WTC11 (cell line): ENCODE measurements at regions not wholly inside any gene's neighbourhood (a gene's known extent, or its start where the extent isn't known, plus 50 kb on each side); places are given as distances from the start of the nearest gene placed in this dataset.
A peak's percentile ranks its signal among the peaks of the same experiment; 100 is the strongest.

Source experiments
- ATAC-seq: fragments of 200-7000 bp; cut with Tn5 transposase; 2 replicates; pipeline ENCODE4 v1.10.0; 2021; ENCODE audit warnings: mild to moderate bottlenecking, moderate library complexity
- CTCF ChIA-PET: fragments of 300-600 bp; sonication (Branson Sonifier 250); formaldehyde crosslinking; loops from one replicate; lab custom pipeline; 2021; ENCODE audit warnings: antibody characterized with exemption; lab: Charles Lee
- POLR2A ChIA-PET: fragments of 350-600 bp; sonication (Branson Sonifier 250); formaldehyde crosslinking; loops from one replicate; lab custom pipeline; 2021; ENCODE audit warnings: antibody characterized with exemption; lab: Charles Lee
- DNase-seq: peaks from one replicate; pipeline ENCODE4 v3.0.0; 2021; ENCODE audit warnings: low spot score
- H3K27ac Mint-ChIP-seq: 2 replicates; pipeline ENCODE4 v1.8.0; 2021; ENCODE audit warnings: mixed read lengths
- H3K27me3 Mint-ChIP-seq: 2 replicates; pipeline ENCODE4 v1.8.0; 2021; ENCODE audit warnings: low read depth, mild to moderate bottlenecking, moderate library complexity, mixed read lengths
- H3K36me3 Mint-ChIP-seq: 2 replicates; pipeline ENCODE4 v1.8.0; 2021; ENCODE audit warnings: mixed read lengths
- H3K4me1 Mint-ChIP-seq: 2 replicates; pipeline ENCODE4 v1.8.0; 2022; ENCODE audit warnings: mixed read lengths
- H3K4me3 Mint-ChIP-seq: 2 replicates; pipeline ENCODE4 v1.8.0; 2021; ENCODE audit warnings: mild to moderate bottlenecking, moderate library complexity, mixed read lengths
- H3K9me3 Mint-ChIP-seq: 2 replicates; pipeline ENCODE4 v1.8.0; 2021; ENCODE audit warnings: mixed read lengths
- CREM ChIP-seq: sonication (generic); formaldehyde crosslinking; IDR thresholded peaks from 2 replicates; pipeline ENCODE4 v1.8.1; 2022; ENCODE audit warnings: mild to moderate bottlenecking, missing genetic modification reagents, moderate library complexity
- EMX1 ChIP-seq: fragments of 250-450 bp; sonication (Bioruptor Pico); IDR thresholded peaks from 2 replicates; pipeline ENCODE4 v1.8.0; 2021; ENCODE audit warnings: mild to moderate bottlenecking
- ESRRA ChIP-seq: sonication (generic); formaldehyde crosslinking; IDR thresholded peaks from 2 replicates; pipeline ENCODE4 v1.8.1; 2022; ENCODE audit warnings: mild to moderate bottlenecking, missing genetic modification reagents, borderline replicate concordance
- GTF2I ChIP-seq: fragments of 250-450 bp; sonication (Bioruptor Pico); conservative IDR thresholded peaks from 2 replicates; pipeline ENCODE4 v1.4.0; 2021; ENCODE audit warnings: mild to moderate bottlenecking
- NFATC4 ChIP-seq: fragments of 250-450 bp; sonication (Bioruptor Pico); IDR thresholded peaks from 2 replicates; pipeline ENCODE4 v1.9.0; 2021; ENCODE audit warnings: mild to moderate bottlenecking
- NR1H2 ChIP-seq: sonication (generic); formaldehyde crosslinking; IDR thresholded peaks from 2 replicates; pipeline ENCODE4 v1.9.0; 2021; ENCODE audit warnings: mild to moderate bottlenecking, moderate library complexity, missing genetic modification reagents
- NR3C1 ChIP-seq: sonication (generic); formaldehyde crosslinking; conservative IDR thresholded peaks from 2 replicates; pipeline ENCODE4 v1.8.1; 2023; ENCODE audit warnings: low read depth, mild to moderate bottlenecking, missing genetic modification reagents
- PRRX2 ChIP-seq: fragments of 250-450 bp; sonication (Bioruptor Pico); IDR thresholded peaks from 2 replicates; pipeline ENCODE4 v1.8.0; 2021; ENCODE audit warnings: mild to moderate bottlenecking
- SMAD3 ChIP-seq: sonication (generic); formaldehyde crosslinking; IDR thresholded peaks from 2 replicates; pipeline ENCODE4 v1.8.0; 2022; ENCODE audit warnings: missing genetic modification reagents, mild to moderate bottlenecking, borderline replicate concordance
- ZNF121 ChIP-seq: sonication (generic); formaldehyde crosslinking; IDR thresholded peaks from 2 replicates; pipeline ENCODE4 v1.8.0; 2023; ENCODE audit warnings: missing genetic modification reagents
- ZNF423 ChIP-seq: fragments of 250-450 bp; sonication (Bioruptor Pico); IDR thresholded peaks from 2 replicates; pipeline ENCODE4 v2.1.2; 2022; ENCODE audit warnings: mild to moderate bottlenecking, moderate library complexity
- TF ChIP-seq, protein P1 (sequence below): sonication (generic); formaldehyde crosslinking; IDR thresholded peaks from 2 replicates; pipeline ENCODE4 v1.8.1; 2023; ENCODE audit warnings: mild to moderate bottlenecking, missing genetic modification reagents, moderate library complexity
- TF ChIP-seq, protein P2 (sequence below): sonication (generic); formaldehyde crosslinking; IDR thresholded peaks from 2 replicates; pipeline ENCODE4 v1.8.0; 2022; ENCODE audit warnings: mild to moderate bottlenecking, missing genetic modification reagents
- TF ChIP-seq, protein P3 (sequence below): fragments of 250-450 bp; sonication (Bioruptor Pico); IDR thresholded peaks from 2 replicates; pipeline ENCODE4 v2.1.2; 2022; ENCODE audit warnings: mild to moderate bottlenecking, moderate library complexity
- TF ChIP-seq, protein P4 (sequence below): sonication (generic); formaldehyde crosslinking; IDR thresholded peaks from 2 replicates; pipeline ENCODE4 v1.8.1; 2022; ENCODE audit warnings: missing genetic modification reagents, borderline replicate concordance
- TF ChIP-seq, protein P5 (sequence below): fragments of 250-450 bp; sonication (Bioruptor Pico); IDR thresholded peaks from 2 replicates; pipeline ENCODE4 v1.9.0; 2021; ENCODE audit warnings: mild to moderate bottlenecking, borderline replicate concordance
- TF ChIP-seq, protein P6 (sequence below): fragments of 250-450 bp; sonication (Bioruptor Pico); IDR thresholded peaks from 2 replicates; pipeline ENCODE4 v1.8.0; 2021; ENCODE audit warnings: mild to moderate bottlenecking
- TF ChIP-seq, protein P7 (sequence below): fragments of 250-450 bp; sonication (Bioruptor Pico); IDR thresholded peaks from 2 replicates; pipeline ENCODE4 v1.9.0; 2021; ENCODE audit warnings: moderate library complexity, mild to moderate bottlenecking, inconsistent platforms, borderline replicate concordance
- TF ChIP-seq, protein P8 (sequence below): fragments of 250-450 bp; sonication (Bioruptor Pico); IDR thresholded peaks from 2 replicates; pipeline ENCODE4 v1.9.0; 2021; ENCODE audit warnings: mild to moderate bottlenecking
- TF ChIP-seq, protein P9 (sequence below): sonication (generic); formaldehyde crosslinking; conservative IDR thresholded peaks from 2 replicates; pipeline ENCODE4 v1.8.1; 2023; ENCODE audit warnings: mild to moderate bottlenecking, low read depth, missing genetic modification reagents, moderate library complexity

DNA sequence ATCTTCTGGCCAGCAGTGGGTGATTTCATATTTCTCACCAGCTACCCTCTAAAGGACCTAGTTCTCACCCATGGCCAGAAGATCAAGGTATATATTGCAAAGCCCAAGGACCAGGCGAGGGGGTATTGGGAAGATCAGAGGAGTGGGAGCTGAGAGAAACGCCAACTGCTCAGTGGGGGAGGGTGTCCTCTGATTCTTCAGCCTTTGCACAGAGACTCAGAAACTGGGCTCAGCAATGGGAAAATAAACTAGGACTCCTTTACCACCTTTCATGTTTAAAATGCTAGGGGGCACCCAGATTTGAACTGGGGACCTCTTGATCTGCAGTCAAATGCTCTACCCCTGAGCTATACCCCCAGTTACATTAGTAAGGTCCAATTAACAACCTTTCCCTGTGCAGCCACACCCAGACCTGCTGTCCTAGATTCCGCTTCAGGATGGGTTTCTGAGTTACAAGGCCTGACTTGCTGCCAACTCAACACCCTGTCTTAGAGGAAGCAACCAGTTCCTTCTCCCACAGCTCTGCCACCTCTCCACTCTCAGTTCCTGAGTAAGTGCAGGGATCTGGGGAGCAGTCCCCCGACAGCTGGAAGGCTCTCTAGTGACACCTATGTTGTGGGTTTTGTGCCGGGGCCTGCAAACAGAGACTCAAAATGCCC lies 93.5 kb downstream of the ZNF783 start:
- ATAC-seq: peak; percentile 96
- TF ChIP-seq, protein P1, sequence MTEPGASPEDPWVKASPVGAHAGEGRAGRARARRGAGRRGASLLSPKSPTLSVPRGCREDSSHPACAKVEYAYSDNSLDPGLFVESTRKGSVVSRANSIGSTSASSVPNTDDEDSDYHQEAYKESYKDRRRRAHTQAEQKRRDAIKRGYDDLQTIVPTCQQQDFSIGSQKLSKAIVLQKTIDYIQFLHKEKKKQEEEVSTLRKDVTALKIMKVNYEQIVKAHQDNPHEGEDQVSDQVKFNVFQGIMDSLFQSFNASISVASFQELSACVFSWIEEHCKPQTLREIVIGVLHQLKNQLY (CRISPR knock-in tag): no peak
- TF ChIP-seq GTF2I (CRISPR knock-in tag): peak; percentile 73
- peak; percentile 74; the same call in 1 of the 2 replicates for TF ChIP-seq NFATC4 (CRISPR knock-in tag)
- no peak for TF ChIP-seq NR1H2 (CRISPR knock-in tag)
- TF ChIP-seq, protein P2, sequence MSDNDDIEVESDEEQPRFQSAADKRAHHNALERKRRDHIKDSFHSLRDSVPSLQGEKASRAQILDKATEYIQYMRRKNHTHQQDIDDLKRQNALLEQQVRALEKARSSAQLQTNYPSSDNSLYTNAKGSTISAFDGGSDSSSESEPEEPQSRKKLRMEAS: 0 out of 2 replicates have a peak, but pooled peaks have one; percentile 26
- TF ChIP-seq, protein P3, sequence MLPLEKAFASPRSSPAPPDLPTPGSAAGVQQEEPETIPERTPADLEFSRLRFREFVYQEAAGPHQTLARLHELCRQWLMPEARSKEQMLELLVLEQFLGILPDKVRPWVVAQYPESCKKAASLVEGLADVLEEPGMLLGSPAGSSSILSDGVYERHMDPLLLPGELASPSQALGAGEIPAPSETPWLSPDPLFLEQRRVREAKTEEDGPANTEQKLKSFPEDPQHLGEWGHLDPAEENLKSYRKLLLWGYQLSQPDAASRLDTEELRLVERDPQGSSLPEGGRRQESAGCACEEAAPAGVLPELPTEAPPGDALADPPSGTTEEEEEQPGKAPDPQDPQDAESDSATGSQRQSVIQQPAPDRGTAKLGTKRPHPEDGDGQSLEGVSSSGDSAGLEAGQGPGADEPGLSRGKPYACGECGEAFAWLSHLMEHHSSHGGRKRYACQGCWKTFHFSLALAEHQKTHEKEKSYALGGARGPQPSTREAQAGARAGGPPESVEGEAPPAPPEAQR (CRISPR knock-in tag): peak; percentile 81; the same call in 1 of the 2 replicates
- TF ChIP-seq, protein P4, sequence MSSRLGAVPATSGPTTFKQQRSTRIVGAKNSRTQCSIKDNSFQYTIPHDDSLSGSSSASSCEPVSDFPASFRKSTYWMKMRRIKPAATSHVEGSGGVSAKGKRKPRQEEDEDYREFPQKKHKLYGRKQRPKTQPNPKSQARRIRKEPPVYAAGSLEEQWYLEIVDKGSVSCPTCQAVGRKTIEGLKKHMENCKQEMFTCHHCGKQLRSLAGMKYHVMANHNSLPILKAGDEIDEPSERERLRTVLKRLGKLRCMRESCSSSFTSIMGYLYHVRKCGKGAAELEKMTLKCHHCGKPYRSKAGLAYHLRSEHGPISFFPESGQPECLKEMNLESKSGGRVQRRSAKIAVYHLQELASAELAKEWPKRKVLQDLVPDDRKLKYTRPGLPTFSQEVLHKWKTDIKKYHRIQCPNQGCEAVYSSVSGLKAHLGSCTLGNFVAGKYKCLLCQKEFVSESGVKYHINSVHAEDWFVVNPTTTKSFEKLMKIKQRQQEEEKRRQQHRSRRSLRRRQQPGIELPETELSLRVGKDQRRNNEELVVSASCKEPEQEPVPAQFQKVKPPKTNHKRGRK (CRISPR knock-in tag): no peak
- TF ChIP-seq, protein P5, sequence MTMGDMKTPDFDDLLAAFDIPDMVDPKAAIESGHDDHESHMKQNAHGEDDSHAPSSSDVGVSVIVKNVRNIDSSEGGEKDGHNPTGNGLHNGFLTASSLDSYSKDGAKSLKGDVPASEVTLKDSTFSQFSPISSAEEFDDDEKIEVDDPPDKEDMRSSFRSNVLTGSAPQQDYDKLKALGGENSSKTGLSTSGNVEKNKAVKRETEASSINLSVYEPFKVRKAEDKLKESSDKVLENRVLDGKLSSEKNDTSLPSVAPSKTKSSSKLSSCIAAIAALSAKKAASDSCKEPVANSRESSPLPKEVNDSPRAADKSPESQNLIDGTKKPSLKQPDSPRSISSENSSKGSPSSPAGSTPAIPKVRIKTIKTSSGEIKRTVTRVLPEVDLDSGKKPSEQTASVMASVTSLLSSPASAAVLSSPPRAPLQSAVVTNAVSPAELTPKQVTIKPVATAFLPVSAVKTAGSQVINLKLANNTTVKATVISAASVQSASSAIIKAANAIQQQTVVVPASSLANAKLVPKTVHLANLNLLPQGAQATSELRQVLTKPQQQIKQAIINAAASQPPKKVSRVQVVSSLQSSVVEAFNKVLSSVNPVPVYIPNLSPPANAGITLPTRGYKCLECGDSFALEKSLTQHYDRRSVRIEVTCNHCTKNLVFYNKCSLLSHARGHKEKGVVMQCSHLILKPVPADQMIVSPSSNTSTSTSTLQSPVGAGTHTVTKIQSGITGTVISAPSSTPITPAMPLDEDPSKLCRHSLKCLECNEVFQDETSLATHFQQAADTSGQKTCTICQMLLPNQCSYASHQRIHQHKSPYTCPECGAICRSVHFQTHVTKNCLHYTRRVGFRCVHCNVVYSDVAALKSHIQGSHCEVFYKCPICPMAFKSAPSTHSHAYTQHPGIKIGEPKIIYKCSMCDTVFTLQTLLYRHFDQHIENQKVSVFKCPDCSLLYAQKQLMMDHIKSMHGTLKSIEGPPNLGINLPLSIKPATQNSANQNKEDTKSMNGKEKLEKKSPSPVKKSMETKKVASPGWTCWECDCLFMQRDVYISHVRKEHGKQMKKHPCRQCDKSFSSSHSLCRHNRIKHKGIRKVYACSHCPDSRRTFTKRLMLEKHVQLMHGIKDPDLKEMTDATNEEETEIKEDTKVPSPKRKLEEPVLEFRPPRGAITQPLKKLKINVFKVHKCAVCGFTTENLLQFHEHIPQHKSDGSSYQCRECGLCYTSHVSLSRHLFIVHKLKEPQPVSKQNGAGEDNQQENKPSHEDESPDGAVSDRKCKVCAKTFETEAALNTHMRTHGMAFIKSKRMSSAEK: peak; percentile 87; the same call in 1 of the 2 replicates
- peak; percentile 33; the same call in 1 of the 2 replicates for TF ChIP-seq ZNF121 (CRISPR knock-in tag)
- peak; percentile 35; the same call in 1 of the 2 replicates for TF ChIP-seq ZNF423
- peak; percentile 39; the same call in 1 of the 2 replicates for TF ChIP-seq CREM (CRISPR knock-in tag)
- TF ChIP-seq PRRX2: peak; percentile 89
- TF ChIP-seq, protein P6, sequence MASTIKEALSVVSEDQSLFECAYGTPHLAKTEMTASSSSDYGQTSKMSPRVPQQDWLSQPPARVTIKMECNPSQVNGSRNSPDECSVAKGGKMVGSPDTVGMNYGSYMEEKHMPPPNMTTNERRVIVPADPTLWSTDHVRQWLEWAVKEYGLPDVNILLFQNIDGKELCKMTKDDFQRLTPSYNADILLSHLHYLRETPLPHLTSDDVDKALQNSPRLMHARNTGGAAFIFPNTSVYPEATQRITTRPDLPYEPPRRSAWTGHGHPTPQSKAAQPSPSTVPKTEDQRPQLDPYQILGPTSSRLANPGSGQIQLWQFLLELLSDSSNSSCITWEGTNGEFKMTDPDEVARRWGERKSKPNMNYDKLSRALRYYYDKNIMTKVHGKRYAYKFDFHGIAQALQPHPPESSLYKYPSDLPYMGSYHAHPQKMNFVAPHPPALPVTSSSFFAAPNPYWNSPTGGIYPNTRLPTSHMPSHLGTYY (CRISPR knock-in tag): peak; percentile 87
- TF ChIP-seq NR3C1 (CRISPR knock-in tag): no peak
- TF ChIP-seq, protein P7, sequence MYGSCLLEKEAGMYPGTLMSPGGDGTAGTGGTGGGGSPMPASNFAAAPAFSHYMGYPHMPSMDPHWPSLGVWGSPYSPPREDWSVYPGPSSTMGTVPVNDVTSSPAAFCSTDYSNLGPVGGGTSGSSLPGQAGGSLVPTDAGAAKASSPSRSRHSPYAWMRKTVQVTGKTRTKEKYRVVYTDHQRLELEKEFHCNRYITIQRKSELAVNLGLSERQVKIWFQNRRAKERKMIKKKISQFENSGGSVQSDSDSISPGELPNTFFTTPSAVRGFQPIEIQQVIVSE (CRISPR knock-in tag): no peak
- TF ChIP-seq, protein P8, sequence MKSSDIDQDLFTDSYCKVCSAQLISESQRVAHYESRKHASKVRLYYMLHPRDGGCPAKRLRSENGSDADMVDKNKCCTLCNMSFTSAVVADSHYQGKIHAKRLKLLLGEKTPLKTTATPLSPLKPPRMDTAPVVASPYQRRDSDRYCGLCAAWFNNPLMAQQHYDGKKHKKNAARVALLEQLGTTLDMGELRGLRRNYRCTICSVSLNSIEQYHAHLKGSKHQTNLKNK (CRISPR knock-in tag): no peak
- TF ChIP-seq ESRRA (CRISPR knock-in tag): no peak
- peak; percentile 91; the same call in 1 of the 2 replicates for TF ChIP-seq EMX1
- 0 out of 2 replicates have a peak, but pooled peaks have one; percentile 36 for TF ChIP-seq SMAD3 (CRISPR knock-in tag)
- TF ChIP-seq, protein P9, sequence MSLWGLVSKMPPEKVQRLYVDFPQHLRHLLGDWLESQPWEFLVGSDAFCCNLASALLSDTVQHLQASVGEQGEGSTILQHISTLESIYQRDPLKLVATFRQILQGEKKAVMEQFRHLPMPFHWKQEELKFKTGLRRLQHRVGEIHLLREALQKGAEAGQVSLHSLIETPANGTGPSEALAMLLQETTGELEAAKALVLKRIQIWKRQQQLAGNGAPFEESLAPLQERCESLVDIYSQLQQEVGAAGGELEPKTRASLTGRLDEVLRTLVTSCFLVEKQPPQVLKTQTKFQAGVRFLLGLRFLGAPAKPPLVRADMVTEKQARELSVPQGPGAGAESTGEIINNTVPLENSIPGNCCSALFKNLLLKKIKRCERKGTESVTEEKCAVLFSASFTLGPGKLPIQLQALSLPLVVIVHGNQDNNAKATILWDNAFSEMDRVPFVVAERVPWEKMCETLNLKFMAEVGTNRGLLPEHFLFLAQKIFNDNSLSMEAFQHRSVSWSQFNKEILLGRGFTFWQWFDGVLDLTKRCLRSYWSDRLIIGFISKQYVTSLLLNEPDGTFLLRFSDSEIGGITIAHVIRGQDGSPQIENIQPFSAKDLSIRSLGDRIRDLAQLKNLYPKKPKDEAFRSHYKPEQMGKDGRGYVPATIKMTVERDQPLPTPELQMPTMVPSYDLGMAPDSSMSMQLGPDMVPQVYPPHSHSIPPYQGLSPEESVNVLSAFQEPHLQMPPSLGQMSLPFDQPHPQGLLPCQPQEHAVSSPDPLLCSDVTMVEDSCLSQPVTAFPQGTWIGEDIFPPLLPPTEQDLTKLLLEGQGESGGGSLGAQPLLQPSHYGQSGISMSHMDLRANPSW: no peak

More for the DNA sequence above, 93.5 kb downstream of the ZNF783 start:
- ChIA-PET POLR2A (interaction anchor here (0.6 to 1.3 kb wide), 2 partner anchors 22 to 94 kb away, joined by 3 read pairs; partner anchors contain the start of gene ZNF783), CTCF (interaction anchor here (0.7 to 4.2 kb wide), 18 partner anchors 12 to 209 kb away, joined by 3 to 27 read pairs (median 4); partner anchors contain the start of gene ZNF783)
- Mint-ChIP-seq H3K27ac (peak overlapping the region; percentile 91), H3K4me1 (peaks cover 15% of the 10 kb centered on the region), H3K27me3 (peaks cover 3% of the 10 kb centered on the region), H3K4me3 (peak overlapping the region; percentile 72), H3K36me3 (no peaks in the 10 kb centered on the region; the same call in 1 of the 2 replicates), H3K9me3 (peaks cover 30% of the 10 kb centered on the region)
- peak; percentile 79 for DNase-seq
